Smooth muscle cell (in vitro differentiated cells): ENCODE measurements at regions not wholly inside any gene's neighbourhood (a gene's known extent, or its start where the extent isn't known, plus 50 kb on each side); places are given as distances from the start of the nearest gene placed in this dataset.
A peak's percentile ranks its signal among the peaks of the same experiment; 100 is the strongest.

ENCODE experiments used
- DNase-seq: peaks from one replicate; lab custom pipeline; 2025; ENCODE audit not compliant: unreplicated experiment; lab: John Stamatoyannopoulos, UW
- H2AFZ ChIP-seq: fragments of 200-600 bp; sonication (generic); 2 replicates; pipeline ENCODE4 v1.6.0; 2016; ENCODE audit warnings: antibody characterized with exemption, low read depth, mild to moderate bottlenecking
- H3F3A ChIP-seq: fragments of 200-600 bp; sonication (generic); 2 replicates; pipeline ENCODE4 v1.6.0; 2017; ENCODE audit warnings: antibody characterized with exemption, low read depth
- H3K27ac ChIP-seq: fragments of 200-600 bp; sonication (generic); 2 replicates; pipeline ENCODE4 v1.5.1; 2016; ENCODE audit warnings: low read depth, mild to moderate bottlenecking
- H3K27me3 ChIP-seq: fragments of 200-600 bp; sonication (generic); 2 replicates; pipeline ENCODE4 v1.6.1; 2016; ENCODE audit warnings: low read depth, mild to moderate bottlenecking
- H3K36me3 ChIP-seq: fragments of 200-600 bp; sonication (generic); 2 replicates; pipeline ENCODE4 v1.5.1; 2016; ENCODE audit warnings: low read depth
- H3K4me1 ChIP-seq: fragments of 200-600 bp; sonication (generic); 2 replicates; pipeline ENCODE4 v1.5.1; 2016; ENCODE audit warnings: low read depth
- H3K4me2 ChIP-seq: fragments of 200-600 bp; sonication (generic); 2 replicates; pipeline ENCODE4 v1.6.0; 2016; ENCODE audit warnings: mild to moderate bottlenecking
- H3K4me3 ChIP-seq: fragments of 200-600 bp; sonication (generic); 2 replicates; pipeline ENCODE4 v1.5.1; 2016; ENCODE audit warnings: mild to moderate bottlenecking
- H3K79me2 ChIP-seq: fragments of 200-600 bp; sonication (generic); 2 replicates; pipeline ENCODE4 v1.6.0; 2016; ENCODE audit warnings: low read depth, mild to moderate bottlenecking
- H3K9ac ChIP-seq: fragments of 200-600 bp; sonication (generic); 2 replicates; pipeline ENCODE4 v1.6.0; 2016; ENCODE audit warnings: low read depth
- H3K9me3 ChIP-seq: fragments of 200-600 bp; sonication (generic); replicated peaks from 2 replicates; pipeline ENCODE4 v1.5.1; 2016; ENCODE audit warnings: low read depth
- H4K20me1 ChIP-seq: fragments of 200-600 bp; sonication (generic); 2 replicates; pipeline ENCODE4 v1.6.0; 2016; ENCODE audit warnings: low read depth
- CTCF ChIP-seq: fragments of 200-600 bp; sonication (generic); IDR thresholded peaks from 2 replicates; pipeline ENCODE4 v1.5.1; 2017; ENCODE audit warnings: borderline replicate concordance, mild to moderate bottlenecking, antibody characterized with exemption; ENCODE audit not compliant: insufficient read depth, poor library complexity, severe bottlenecking
- WGBS: methylation state at CpG from one replicate; pipeline ENCODE4 v1.1.7; 2016; ENCODE audit warnings: low lambda C conversion rate; 5-methylcytosine and 5-hydroxymethylcytosine counted together

DNA sequence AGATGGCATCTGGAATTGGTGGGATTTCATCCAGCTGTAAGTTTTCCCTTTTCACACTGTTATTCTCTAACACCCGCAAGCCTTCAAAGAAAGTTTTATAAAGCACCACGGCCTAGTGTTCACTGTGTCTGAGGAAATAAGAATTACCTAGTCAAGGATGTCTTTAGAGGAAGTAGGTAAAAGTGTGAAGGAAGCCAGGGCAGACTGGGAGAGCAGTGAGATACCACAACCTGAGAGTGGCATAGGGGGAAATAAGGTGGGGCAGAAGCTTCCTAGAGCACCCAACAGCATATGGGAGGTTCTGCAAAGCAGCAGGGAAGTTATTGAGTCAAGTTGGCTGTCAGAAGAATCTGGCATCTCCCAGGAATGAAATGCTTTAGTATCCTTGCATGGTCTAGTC is 241.2 kb downstream of the CETN3 start:
- Histone ChIP-seq H2AFZ (no peak overlapping the region), H3F3A (no peaks in the 10 kb centered on the region), H3K9me3 (no peaks in the 10 kb centered on the region), H3K79me2 (no peaks in the 10 kb centered on the region), H4K20me1 (no peaks in the 10 kb centered on the region), H3K4me2 (no peak overlapping the region), H3K4me1 (no peaks in the 10 kb centered on the region), H3K36me3 (no peaks in the 10 kb centered on the region), H3K4me3 (no peak overlapping the region), H3K27me3 (no peaks in the 10 kb centered on the region), H3K27ac (no peak overlapping the region), H3K9ac (no peak overlapping the region)
- WGBS, result 98% methylated on average over 2 of the region's 2 CpGs
- no peak for DNase-seq
- TF ChIP-seq CTCF, result no peak

DNA sequence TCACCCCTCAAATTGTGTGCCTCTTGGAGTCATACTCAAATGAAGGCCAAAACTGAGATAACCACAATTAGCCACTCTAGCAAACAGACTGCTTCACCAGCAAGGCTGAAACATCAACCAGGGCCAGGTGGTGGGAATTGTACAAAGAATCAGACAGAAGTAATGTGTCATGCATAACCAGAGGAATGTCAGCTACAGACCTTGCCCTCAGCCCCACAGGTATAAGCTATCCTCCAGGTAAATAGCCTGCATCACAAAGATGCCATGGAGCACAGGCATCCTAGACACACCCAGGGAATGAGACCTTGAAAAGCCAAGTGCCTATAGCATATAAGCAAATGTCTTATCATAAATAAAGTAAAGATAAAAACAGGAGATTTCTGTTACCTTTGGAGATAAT is 242.7 kb downstream of the CETN3 start:
- Histone ChIP-seq H2AFZ (no peak overlapping the region), H3K9me3 (no peaks in the 10 kb centered on the region), H3K4me3 (no peak overlapping the region), H3F3A (no peaks in the 10 kb centered on the region), H3K27me3 (no peaks in the 10 kb centered on the region), H3K27ac (no peak overlapping the region), H3K79me2 (no peaks in the 10 kb centered on the region), H3K9ac (no peak overlapping the region), H3K4me1 (peaks cover 4% of the 10 kb centered on the region), H4K20me1 (no peaks in the 10 kb centered on the region), H3K36me3 (no peaks in the 10 kb centered on the region), H3K4me2 (no peak overlapping the region)
- TF ChIP-seq CTCF, result no peak
- no peak for DNase-seq

GRCh38 chr5:90162324-90162723 is 247.2 kb downstream of the CETN3 start:
- no peak for TF ChIP-seq CTCF
- WGBS, result 92% methylated on average over 4 of the region's 4 CpGs
- Histone ChIP-seq H3K79me2 (no peaks in the 10 kb centered on the region), H4K20me1 (no peaks in the 10 kb centered on the region), H3K36me3 (no peaks in the 10 kb centered on the region), H3F3A (no peaks in the 10 kb centered on the region), H3K4me3 (no peak overlapping the region), H3K4me1 (peaks cover 7% of the 10 kb centered on the region), H2AFZ (no peak overlapping the region), H3K4me2 (no peak overlapping the region), H3K9me3 (no peaks in the 10 kb centered on the region), H3K27ac (no peak overlapping the region), H3K27me3 (no peaks in the 10 kb centered on the region), H3K9ac (no peak overlapping the region)
- DNase-seq, result no peak

GRCh38 chr5:90161414-90161813 is 248.1 kb downstream of the CETN3 start:
- Histone ChIP-seq H2AFZ (no peak overlapping the region), H3K36me3 (no peaks in the 10 kb centered on the region), H3K4me3 (no peak overlapping the region), H4K20me1 (no peaks in the 10 kb centered on the region), H3F3A (no peaks in the 10 kb centered on the region), H3K4me1 (peaks cover 7% of the 10 kb centered on the region), H3K9ac (no peak overlapping the region), H3K79me2 (no peaks in the 10 kb centered on the region), H3K9me3 (no peaks in the 10 kb centered on the region), H3K4me2 (no peak overlapping the region), H3K27me3 (no peaks in the 10 kb centered on the region), H3K27ac (no peak overlapping the region)
- DNase-seq, result peak; percentile 4
- 29% methylated on average over 4 of the region's 4 CpGs for WGBS
- peak; percentile 35 for TF ChIP-seq CTCF
